GM06990 (cell line): ENCODE measurements at regions not wholly inside any gene's neighbourhood (a gene's known extent, or its start where the extent isn't known, plus 50 kb on each side); places are given as distances from the start of the nearest gene placed in this dataset.

Experiments
- DNase-seq: peaks from one replicate; pipeline ENCODE4 v3.0.0-alpha.2; 2011; ENCODE audit not compliant: insufficient read length; ENCODE audit errors: extremely low read depth
- H3K27me3 ChIP-seq: replicated peaks from 2 replicates; pipeline ENCODE4 v1.6.0; 2011; ENCODE audit warnings: low read length; ENCODE audit not compliant: control insufficient read depth, insufficient read depth
- H3K36me3 ChIP-seq: 2 replicates; pipeline ENCODE4 v1.5.1; 2011; ENCODE audit warnings: low read length; ENCODE audit not compliant: control insufficient read depth, insufficient read depth
- H3K4me3 ChIP-seq: replicated peaks from 2 replicates; pipeline ENCODE4 v1.5.1; 2011; ENCODE audit warnings: low read depth, mild to moderate bottlenecking, control low read depth, low read length
- CTCF ChIP-seq: IDR thresholded peaks from 2 replicates; pipeline ENCODE4 v1.5.1; 2011; ENCODE audit warnings: low read length, control low read depth, mild to moderate bottlenecking, inconsistent platforms; ENCODE audit not compliant: insufficient read depth, poor library complexity, severe bottlenecking

- Histone ChIP-seq H3K27me3 (no peaks in the 10 kb centered on the region), H3K36me3 (no peaks in the 10 kb centered on the region), H3K4me3 (no peak overlapping the region)
- no peak for DNase-seq
- TF ChIP-seq CTCF, result no peak
Observed at GRCh38 chr2:64837116-64837731, 152.0 kb upstream of the SLC1A4 start.

GRCh38 chr2:64837925-64838641 is 151.1 kb upstream of the SLC1A4 start:
- no peak overlapping the region for H3K4me3 ChIP-seq
- no peak for TF ChIP-seq CTCF
- H3K27me3 ChIP-seq, result no peaks in the 10 kb centered on the region
- H3K36me3 ChIP-seq, result no peaks in the 10 kb centered on the region
- no peak for DNase-seq

- TF ChIP-seq CTCF, result no peak
- Histone ChIP-seq H3K27me3 (no peaks in the 10 kb centered on the region), H3K36me3 (no peaks in the 10 kb centered on the region), H3K4me3 (no peak overlapping the region)
- DNase-seq, result no peak
Observed at GRCh38 chr2:64838817-64839216, 150.4 kb upstream of the SLC1A4 start.

GRCh38 chr2:64839844-64840243 is 149.4 kb upstream of the SLC1A4 start:
- Histone ChIP-seq H3K4me3 (no peak overlapping the region), H3K36me3 (no peaks in the 10 kb centered on the region), H3K27me3 (no peaks in the 10 kb centered on the region)
- no peak for TF ChIP-seq CTCF
- DNase-seq, result peak; percentile 72

- Histone ChIP-seq H3K36me3 (no peaks in the 10 kb centered on the region), H3K27me3 (no peaks in the 10 kb centered on the region), H3K4me3 (no peak overlapping the region)
- no peak for DNase-seq
- no peak for TF ChIP-seq CTCF
Observed at GRCh38 chr2:64840426-64840881, 148.7 kb upstream of the SLC1A4 start.
